Fibroblast of lung (primary cell): ENCODE measurements at regions not wholly inside any gene's neighbourhood (a gene's known extent, or its start where the extent isn't known, plus 50 kb on each side); places are given as distances from the start of the nearest gene placed in this dataset.
"Not testable (repeated sequence)": the region's sequence is repeated elsewhere in the genome, so short reads cannot be mapped to it uniquely, and the experiment has no call there.

Experiments used
- EZH2 ChIP-seq: IDR thresholded peaks from 2 replicates; pipeline ENCODE4 v1.5.1; 2012; ENCODE audit warnings: low read length, control low read depth, mild to moderate bottlenecking; ENCODE audit errors: missing control alignments
- TF ChIP-seq, protein P1 (sequence below), 2 donors: IDR thresholded peaks in 1 of 2; conservative IDR thresholded peaks in 1 of 2; 1 replicate in 1 of 2; 2 replicates in 1 of 2; pipeline ENCODE4 v1.5.1; 2011 to 2012; ENCODE audit warnings: low read length in 2 of 2, control low read depth in 1 of 2, inconsistent platforms in 1 of 2, low read depth in 1 of 2, mild to moderate bottlenecking in 1 of 2

DNA sequence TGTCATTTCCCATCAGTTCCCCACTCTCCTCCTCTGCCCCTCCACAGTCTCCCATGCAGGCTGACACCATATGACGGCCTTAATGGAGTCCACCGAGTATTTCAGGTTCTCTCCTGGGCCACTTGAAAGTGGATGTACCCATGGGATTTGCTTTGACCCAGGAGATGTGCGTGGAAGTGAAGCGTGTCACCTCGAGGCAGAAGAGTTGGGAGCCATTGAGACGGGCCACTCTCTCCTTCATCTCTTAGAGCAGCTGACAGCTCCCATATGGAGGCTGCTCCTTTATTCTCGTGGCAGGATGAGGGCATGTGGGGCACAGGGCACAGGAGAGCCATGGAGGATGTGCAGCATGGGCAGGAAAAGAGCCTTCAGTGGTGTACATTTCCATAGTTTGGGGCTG lies 144.7 kb upstream of the CRYM start:
- TF ChIP-seq, protein P1, sequence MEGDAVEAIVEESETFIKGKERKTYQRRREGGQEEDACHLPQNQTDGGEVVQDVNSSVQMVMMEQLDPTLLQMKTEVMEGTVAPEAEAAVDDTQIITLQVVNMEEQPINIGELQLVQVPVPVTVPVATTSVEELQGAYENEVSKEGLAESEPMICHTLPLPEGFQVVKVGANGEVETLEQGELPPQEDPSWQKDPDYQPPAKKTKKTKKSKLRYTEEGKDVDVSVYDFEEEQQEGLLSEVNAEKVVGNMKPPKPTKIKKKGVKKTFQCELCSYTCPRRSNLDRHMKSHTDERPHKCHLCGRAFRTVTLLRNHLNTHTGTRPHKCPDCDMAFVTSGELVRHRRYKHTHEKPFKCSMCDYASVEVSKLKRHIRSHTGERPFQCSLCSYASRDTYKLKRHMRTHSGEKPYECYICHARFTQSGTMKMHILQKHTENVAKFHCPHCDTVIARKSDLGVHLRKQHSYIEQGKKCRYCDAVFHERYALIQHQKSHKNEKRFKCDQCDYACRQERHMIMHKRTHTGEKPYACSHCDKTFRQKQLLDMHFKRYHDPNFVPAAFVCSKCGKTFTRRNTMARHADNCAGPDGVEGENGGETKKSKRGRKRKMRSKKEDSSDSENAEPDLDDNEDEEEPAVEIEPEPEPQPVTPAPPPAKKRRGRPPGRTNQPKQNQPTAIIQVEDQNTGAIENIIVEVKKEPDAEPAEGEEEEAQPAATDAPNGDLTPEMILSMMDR (conservative IDR thresholded peaks at IDR 0.05 in 1 of 2, IDR thresholded peaks at IDR 0.05 in 1 of 2; ENCODE audit: low read depth in 1 of 2, low read length in 2 of 2), result not testable (repeated sequence)
- TF ChIP-seq EZH2, result not testable (repeated sequence)
